NCI-H446 (cell line): ENCODE measurements at regions not wholly inside any gene's neighbourhood (a gene's known extent, or its start where the extent isn't known, plus 50 kb on each side); places are given as distances from the start of the nearest gene placed in this dataset.

ENCODE experiments used
- DNase-seq, 2 experiments: peaks; one replicate each; lab custom pipeline; 2025; lab: John Stamatoyannopoulos, UW

DNA sequence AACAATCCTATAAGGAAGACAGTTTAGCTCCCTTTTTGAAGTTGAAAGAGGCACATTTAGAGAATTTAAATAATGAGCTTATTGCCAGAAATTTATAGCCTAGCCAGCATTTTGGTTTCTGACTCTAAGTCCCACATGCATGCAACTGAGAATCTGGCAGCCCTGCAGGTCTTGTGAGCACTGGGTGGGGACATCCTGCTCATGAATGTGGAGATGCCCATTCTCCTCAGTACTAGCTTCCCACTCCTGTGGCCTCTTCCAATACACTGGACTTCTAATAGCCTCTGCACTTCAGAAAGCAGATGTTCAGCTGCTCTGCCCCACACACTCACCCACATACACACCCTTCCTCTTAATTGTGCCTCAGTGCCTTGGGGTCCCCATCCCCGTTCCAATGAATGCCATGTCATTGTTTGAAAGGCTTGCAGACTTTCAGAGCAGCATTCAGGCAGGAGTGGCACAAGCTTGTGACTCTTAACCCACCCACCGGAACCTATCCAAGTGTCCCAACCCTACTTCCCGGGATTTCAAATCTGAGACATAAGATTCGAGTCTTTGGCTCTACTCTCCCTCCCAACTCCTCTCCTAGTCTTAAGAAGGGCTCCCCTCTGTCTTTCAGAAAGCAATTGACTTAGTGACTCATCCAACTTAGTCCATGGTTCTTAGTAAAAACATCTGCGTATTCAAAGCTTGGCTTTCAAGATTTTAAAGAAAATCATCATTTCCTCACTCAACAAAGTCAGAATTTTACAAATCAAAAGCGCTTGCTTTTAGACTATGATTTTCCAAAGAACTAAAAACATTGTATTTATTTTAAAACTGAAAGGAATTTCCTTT lies 80.0 kb upstream of the FREM2 start:
- DNase-seq, result no peak

DNA sequence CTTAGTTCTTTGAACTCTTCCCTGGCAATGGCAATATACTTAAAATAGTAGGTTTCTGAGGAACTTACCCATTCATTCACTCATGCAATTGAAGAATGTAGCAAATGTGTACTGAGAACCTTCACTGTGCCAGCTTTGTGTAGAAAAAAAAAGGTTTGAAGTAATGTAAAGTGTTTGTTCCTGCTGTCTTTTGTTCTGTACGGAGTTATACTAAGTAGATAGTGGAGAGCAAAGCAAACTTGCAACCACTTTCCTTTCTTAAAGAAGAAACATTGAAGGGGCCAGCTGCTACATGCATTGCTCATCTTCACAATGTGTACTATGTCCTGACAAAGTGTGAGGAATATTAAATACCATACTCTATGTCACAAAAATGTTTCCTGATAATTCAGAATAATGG lies 68.9 kb upstream of the FREM2 start:
- no peak for DNase-seq

DNA sequence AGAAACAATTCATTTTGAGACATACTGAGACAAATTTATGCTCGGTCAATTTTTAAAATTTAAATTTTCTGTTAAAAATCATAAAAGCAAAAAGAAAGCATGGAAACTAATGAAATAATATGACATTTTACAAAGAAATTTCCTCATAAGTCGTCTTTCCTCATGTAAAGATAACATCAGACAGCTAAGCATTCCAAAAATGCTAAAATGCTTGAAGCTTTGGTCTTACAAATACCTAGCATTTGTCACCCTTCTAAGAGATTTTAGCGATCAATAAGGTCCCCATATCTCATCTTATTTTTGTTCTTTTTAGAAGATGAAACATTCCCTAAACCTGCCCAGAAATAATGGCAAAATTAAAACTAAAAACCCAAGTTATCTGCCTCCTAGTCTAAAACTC lies 68.5 kb upstream of the FREM2 start:
- no peak for DNase-seq

DNA sequence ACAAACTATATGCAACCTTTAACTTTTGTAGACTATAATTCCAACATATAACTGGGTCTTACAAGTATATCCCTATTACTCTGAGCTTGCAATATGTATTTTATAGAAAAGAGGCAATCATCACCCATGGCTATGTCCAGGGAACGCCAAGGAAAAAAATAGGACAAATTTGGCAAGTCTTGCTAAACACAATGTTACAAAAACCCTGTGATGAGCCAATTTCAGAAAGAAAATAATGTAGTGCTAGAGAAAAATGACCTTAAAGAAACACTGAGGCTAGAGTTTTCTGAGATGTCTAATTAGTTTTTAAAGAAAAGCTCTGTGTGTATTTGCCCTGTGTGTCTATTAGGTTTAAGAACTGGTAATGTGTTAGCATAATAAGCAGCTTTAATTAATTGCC lies 68.0 kb upstream of the FREM2 start:
- DNase-seq, result no peak

DNA sequence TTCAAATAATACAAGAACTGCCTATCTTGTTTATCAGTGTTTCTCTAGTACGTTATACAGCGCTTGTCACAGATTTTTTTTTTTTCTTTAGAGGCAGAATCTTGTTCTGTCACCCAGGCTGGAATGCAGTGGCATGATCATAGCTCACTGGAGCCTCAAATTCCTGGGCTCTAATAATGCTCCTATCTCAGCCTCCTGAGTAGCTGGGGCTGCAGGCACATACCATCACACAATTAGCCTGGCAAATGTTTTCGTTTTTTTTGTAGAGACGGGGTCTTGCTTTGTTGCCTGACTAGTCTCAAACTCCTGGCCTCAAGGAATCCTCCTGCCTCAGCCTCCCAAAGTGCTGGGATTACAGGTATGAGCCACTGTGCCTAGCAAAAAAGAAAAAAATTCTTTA lies 66.0 kb upstream of the FREM2 start:
- no peak for DNase-seq

DNA sequence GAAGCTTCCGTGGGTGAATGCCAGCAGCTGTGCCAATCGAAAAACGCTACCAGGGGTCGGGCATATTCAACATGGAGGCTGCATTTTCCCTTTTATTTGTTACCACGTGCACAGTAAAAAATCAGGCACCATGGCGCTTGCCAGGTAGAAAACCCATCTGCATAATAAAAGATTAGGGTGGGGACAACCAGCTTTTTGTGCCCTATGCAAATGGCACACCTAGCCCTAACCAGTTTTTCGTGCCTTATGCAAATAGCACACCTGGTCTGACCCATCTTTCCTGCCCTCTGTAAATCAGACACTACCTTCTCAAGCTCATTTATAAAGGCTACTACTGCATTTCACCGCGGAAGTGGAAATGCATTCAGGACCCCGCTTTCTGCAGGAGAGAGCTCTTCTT lies 62.1 kb upstream of the FREM2 start:
- no peak for DNase-seq

DNA sequence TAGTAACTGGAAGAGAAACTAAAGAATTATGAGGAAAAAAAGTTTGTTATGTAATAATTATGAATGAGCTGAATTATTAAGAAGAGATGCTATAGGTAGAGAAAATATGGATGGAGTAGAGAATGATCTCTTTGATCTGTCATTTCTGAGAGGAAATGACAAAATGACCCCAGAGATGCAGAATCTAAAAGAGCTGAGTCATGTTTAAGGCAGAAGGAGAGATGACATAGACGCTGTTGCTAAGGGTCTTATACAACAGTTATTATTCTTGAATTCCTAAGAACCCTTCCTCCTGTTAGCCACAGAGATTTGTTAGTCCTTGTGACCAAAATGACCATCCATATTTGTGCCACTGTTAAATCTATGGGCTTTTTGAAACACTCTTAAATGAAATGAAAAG lies 58.3 kb upstream of the FREM2 start:
- DNase-seq, result no peak

DNA sequence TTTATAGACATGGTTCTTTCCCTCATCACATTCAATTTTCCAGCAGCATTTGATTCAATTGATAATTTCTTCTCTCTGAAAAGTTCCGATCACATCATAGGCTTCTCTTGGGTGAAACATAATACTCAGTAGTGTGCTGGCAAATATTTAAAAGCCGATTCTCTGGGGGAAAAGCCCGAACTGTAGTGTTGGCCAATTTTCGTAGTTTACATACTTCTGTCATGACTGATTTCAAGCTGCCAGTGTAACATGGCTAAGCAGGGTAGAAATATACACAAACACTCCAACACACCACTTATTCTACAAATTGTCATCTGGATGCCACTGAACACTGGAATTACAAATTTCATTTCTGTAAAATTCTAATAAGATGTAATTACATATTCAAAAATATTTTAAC lies 56.1 kb upstream of the FREM2 start:
- peak; percentile 4 to 48 for DNase-seq

DNA sequence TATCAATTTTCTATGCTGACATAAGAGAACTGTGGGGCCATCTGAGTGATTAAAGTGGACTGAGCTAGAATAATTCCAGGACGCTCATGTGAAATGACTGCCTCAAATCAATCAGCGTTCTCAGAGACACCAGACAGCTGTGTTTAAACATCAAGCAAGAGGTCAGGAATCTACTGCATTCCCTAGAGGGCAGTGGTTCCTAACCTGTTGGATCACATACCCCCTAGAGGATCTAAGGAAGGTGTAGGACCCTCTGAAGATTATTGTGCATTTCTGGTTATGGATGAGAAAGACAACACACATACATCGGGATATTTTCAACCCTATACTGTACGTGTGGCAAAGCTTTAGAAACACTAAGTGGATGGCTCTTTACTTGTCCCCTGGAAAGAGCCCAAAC lies 51.8 kb upstream of the FREM2 start:
- no peak for DNase-seq

DNA sequence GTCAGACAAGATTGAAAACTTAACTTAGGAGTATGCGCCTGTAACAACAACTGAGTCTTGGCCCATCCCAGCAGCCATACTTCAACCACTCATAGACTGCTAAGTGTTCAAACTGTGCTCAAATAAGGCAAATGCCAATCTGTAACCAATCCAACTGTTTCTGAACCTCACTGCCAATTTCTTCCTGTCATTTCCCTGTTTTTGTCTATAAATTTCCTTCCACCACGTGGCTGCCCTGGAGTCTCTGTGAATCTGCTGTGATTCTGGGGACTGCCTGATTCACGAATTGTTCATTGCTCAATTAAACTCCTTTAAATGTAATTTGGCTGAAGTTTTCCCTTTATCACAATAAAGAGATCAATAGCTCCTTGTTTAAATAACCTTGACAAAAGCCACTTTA lies 50.8 kb upstream of the FREM2 start:
- DNase-seq, result peak; percentile 68 to 87

DNA sequence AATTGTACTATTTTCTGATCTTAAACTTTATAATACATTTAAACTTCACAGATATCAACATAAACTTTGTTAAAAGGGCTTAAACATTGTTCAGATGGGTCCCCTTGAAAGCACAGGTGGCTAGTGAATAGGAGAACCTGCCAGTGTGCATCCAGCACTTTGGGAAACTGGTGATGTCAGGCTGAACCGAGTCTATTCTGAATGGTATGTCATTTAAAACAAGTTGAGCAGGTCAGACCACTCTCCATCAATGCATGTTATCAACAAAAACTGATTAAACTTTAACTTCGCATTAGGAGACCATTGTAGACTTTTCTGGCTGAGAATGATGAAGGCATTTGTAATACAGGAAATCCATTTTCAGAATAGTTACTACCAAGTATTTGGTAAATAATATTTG lies 50.1 kb upstream of the FREM2 start:
- no peak for DNase-seq
